Tibial nerve (tissue), 4 donors: ENCODE measurements at regions not wholly inside any gene's neighbourhood (a gene's known extent, or its start where the extent isn't known, plus 50 kb on each side); places are given as distances from the start of the nearest gene placed in this dataset.

Experiments used
- DNase-seq, 2 donors: peaks; one replicate each; pipeline ENCODE4 v3.0.0-alpha.2; 2019; ENCODE audit warnings: low spot score in 2 of 2
- H3K27ac ChIP-seq, 4 donors: fragments of 200-600 bp; sonication (generic) in 3 of 4; one replicate each; pipeline ENCODE4 v1.5.1; 2017 to 2019; ENCODE audit warnings: mild to moderate bottlenecking in 1 of 4
- H3K27me3 ChIP-seq, 2 donors: fragments of 200-600 bp; sonication (generic) in 1 of 2; one replicate each; pipeline versions ENCODE4 v1.5.1 to v1.6.0; 2017 to 2019
- H3K36me3 ChIP-seq, 3 donors: fragments of 200-600 bp; sonication (generic); one replicate each; pipeline ENCODE4 v1.5.1; 2018 to 2019
- H3K4me1 ChIP-seq, 4 donors: fragments of 200-600 bp; sonication (generic) in 3 of 4; one replicate each; pipeline ENCODE4 v1.5.1; 2017 to 2019
- H3K4me3 ChIP-seq, 4 donors: fragments of 200-600 bp; sonication (generic) in 3 of 4; one replicate each; pipeline ENCODE4 v1.5.1; 2017 to 2019; ENCODE audit warnings: mild to moderate bottlenecking in 1 of 4, moderate library complexity in 1 of 4
- H3K9me3 ChIP-seq, 4 donors: fragments of 200-600 bp; sonication (generic) in 3 of 4; one replicate each; pipeline ENCODE4 v1.5.1; 2017 to 2019
- CTCF ChIP-seq, 5 experiments: fragments of 200-600 bp in 3 of 5; fragments of 450-650 bp in 2 of 5; sonication (generic) in 3 of 5; IDR thresholded peaks; one replicate each; pipeline ENCODE4 v1.5.1; 2016 to 2019; ENCODE audit warnings: antibody characterized with exemption in 5 of 5, mild to moderate bottlenecking in 3 of 5, moderate library complexity in 2 of 5
- EP300 ChIP-seq, 2 donors: sonication (generic); formaldehyde crosslinking; IDR thresholded peaks; one replicate each; pipeline ENCODE4 v1.6.1; 2017; ENCODE audit warnings: antibody characterized with exemption in 2 of 2, mild to moderate bottlenecking in 1 of 2
- POLR2A ChIP-seq, 2 donors: fragments of 450-650 bp; IDR thresholded peaks; one replicate each; pipeline ENCODE4 v1.6.1; 2017; ENCODE audit warnings: antibody characterized with exemption in 2 of 2, mild to moderate bottlenecking in 2 of 2, moderate library complexity in 2 of 2
- WGBS, 2 donors: methylation state at CpG; one replicate each; pipeline ENCODE4 v1.1.5; 2018; 5-methylcytosine and 5-hydroxymethylcytosine counted together

GRCh38 chr13:79650688-79651087 is 169.7 kb downstream of the NDFIP2 start:
- no peak for TF ChIP-seq CTCF (IDR thresholded peaks at IDR 0.05)
- TF ChIP-seq EP300 (IDR thresholded peaks at IDR 0.05): no peak
- Histone ChIP-seq H3K27me3 (no peaks in the 10 kb centered on the region), H3K4me3 (no peak overlapping the region), H3K4me1 (no peaks in the 10 kb centered on the region), H3K9me3 (no peaks in the 10 kb centered on the region), H3K36me3 (no peaks in the 10 kb centered on the region), H3K27ac (no peak overlapping the region)
- DNase-seq: no peak
- 83 to 88% methylated on average over 4 of the region's 4 CpGs for WGBS, 2 donors

GRCh38 chr13:79648191-79648590 is 167.2 kb downstream of the NDFIP2 start:
- H3K4me3 ChIP-seq: no peak overlapping the region
- TF ChIP-seq EP300 (IDR thresholded peaks at IDR 0.05) (no peak), POLR2A (IDR thresholded peaks at IDR 0.05) (no peak), CTCF (IDR thresholded peaks at IDR 0.05) (no peak)
- no peak for DNase-seq
- H3K4me1 ChIP-seq: no peaks in the 10 kb centered on the region
- H3K9me3 ChIP-seq: no peaks in the 10 kb centered on the region
- 89 to 97% methylated on average over 1 of the region's 1 CpG for WGBS, 2 donors
- H3K36me3 ChIP-seq: no peaks in the 10 kb centered on the region
- H3K27ac ChIP-seq: no peak overlapping the region
- no peaks in the 10 kb centered on the region for H3K27me3 ChIP-seq

- H3K4me1 ChIP-seq: no peaks in the 10 kb centered on the region
- no peak for TF ChIP-seq POLR2A (IDR thresholded peaks at IDR 0.05)
- no peak for TF ChIP-seq CTCF (IDR thresholded peaks at IDR 0.05)
- no peak for TF ChIP-seq EP300 (IDR thresholded peaks at IDR 0.05)
- H3K4me3 ChIP-seq: no peak overlapping the region
- 86% methylated on average over 2 of the region's 2 CpGs for WGBS, 2 donors
- H3K27me3 ChIP-seq: no peaks in the 10 kb centered on the region
- no peaks in the 10 kb centered on the region for H3K9me3 ChIP-seq
- no peak overlapping the region for H3K27ac ChIP-seq
- DNase-seq: no peak
- no peaks in the 10 kb centered on the region for H3K36me3 ChIP-seq
These were observed 166.6 kb downstream of the NDFIP2 start for GRCh38 chr13:79647533-79647932.

- WGBS, 2 donors: 85 to 96% methylated on average over 2 of the region's 2 CpGs
These were observed 165.9 kb downstream of the NDFIP2 start for GRCh38 chr13:79646880-79647279.

GRCh38 chr13:79645569-79645968 is 164.6 kb downstream of the NDFIP2 start:
- WGBS, 2 donors: 89 to 90% methylated on average over 3 of the region's 3 CpGs
- TF ChIP-seq EP300 (IDR thresholded peaks at IDR 0.05) (no peak), CTCF (IDR thresholded peaks at IDR 0.05) (no peak), POLR2A (IDR thresholded peaks at IDR 0.05) (no peak)

More at GRCh38 chr13:79646880-79647279, 165.9 kb downstream of the NDFIP2 start:
- Histone ChIP-seq H3K36me3 (no peaks in the 10 kb centered on the region), H3K4me1 (no peaks in the 10 kb centered on the region), H3K4me3 (no peak overlapping the region), H3K9me3 (no peaks in the 10 kb centered on the region), H3K27me3 (no peaks in the 10 kb centered on the region), H3K27ac (no peak overlapping the region)
- TF ChIP-seq EP300 (IDR thresholded peaks at IDR 0.05) (no peak), POLR2A (IDR thresholded peaks at IDR 0.05) (no peak), CTCF (IDR thresholded peaks at IDR 0.05) (no peak)
- DNase-seq: no peak

More at GRCh38 chr13:79645569-79645968, 164.6 kb downstream of the NDFIP2 start:
- Histone ChIP-seq H3K9me3 (no peaks in the 10 kb centered on the region), H3K36me3 (no peaks in the 10 kb centered on the region), H3K4me1 (no peaks in the 10 kb centered on the region), H3K27me3 (no peaks in the 10 kb centered on the region), H3K27ac (no peak overlapping the region), H3K4me3 (no peak overlapping the region)
- DNase-seq: no peak
